Neural cell (in vitro differentiated cells): ENCODE measurements at regions not wholly inside any gene's neighbourhood (a gene's known extent, or its start where the extent isn't known, plus 50 kb on each side); places are given as distances from the start of the nearest gene placed in this dataset.

Experiments
- H2AFZ ChIP-seq: fragments of 200-600, 300-800 bp; sonication (generic), shearing (Covaris generic); 2 replicates; pipeline ENCODE4 v1.6.0; 2014; ENCODE audit warnings: low read depth, mild to moderate bottlenecking, antibody characterized with exemption, low read length, moderate library complexity
- H3F3A ChIP-seq: fragments of 200-600 bp; shearing (Covaris generic); 2 replicates; pipeline ENCODE4 v1.6.1; 2016; ENCODE audit warnings: mild to moderate bottlenecking, moderate library complexity, mixed read lengths, antibody characterized with exemption, low read length; ENCODE audit not compliant: insufficient read depth, poor library complexity, severe bottlenecking
- H3K27ac ChIP-seq: fragments of 200-600, 300-800 bp; sonication (generic), shearing (Covaris generic); 2 replicates; pipeline ENCODE4 v1.5.1; 2014; ENCODE audit warnings: mild to moderate bottlenecking, low read length, moderate library complexity
- H3K27me3 ChIP-seq: fragments of 300-800, 200-600 bp; sonication (generic), shearing (Covaris generic); 2 replicates; pipeline ENCODE4 v1.6.0; 2014; ENCODE audit warnings: mild to moderate bottlenecking, low read depth, low read length, moderate library complexity; ENCODE audit not compliant: insufficient read depth
- H3K36me3 ChIP-seq: fragments of 300-800, 200-600 bp; sonication (generic), shearing (Covaris generic); 2 replicates; pipeline ENCODE4 v1.5.1; 2014; ENCODE audit warnings: mild to moderate bottlenecking, antibody characterized with exemption, low read length, moderate library complexity; ENCODE audit not compliant: insufficient read depth
- H3K4me2 ChIP-seq: fragments of 300-800, 200-600 bp; sonication (generic), shearing (Covaris generic); 2 replicates; pipeline ENCODE4 v1.6.0; 2014; ENCODE audit warnings: mild to moderate bottlenecking, low read length
- H3K4me3 ChIP-seq: fragments of 300-800, 200-600 bp; sonication (generic), shearing (Covaris generic); 2 replicates; pipeline ENCODE4 v1.5.1; 2014; ENCODE audit warnings: mild to moderate bottlenecking, low read length, moderate library complexity
- H3K79me2 ChIP-seq: fragments of 200-600 bp; shearing (Covaris generic); replicated peaks from 2 replicates; pipeline ENCODE4 v1.6.0; 2014; ENCODE audit warnings: mild to moderate bottlenecking, low read length, moderate library complexity; ENCODE audit not compliant: insufficient read depth
- H3K9ac ChIP-seq: fragments of 300-800, 200-600 bp; sonication (generic), shearing (Covaris generic); 2 replicates; pipeline ENCODE4 v1.6.1; 2016; ENCODE audit warnings: mild to moderate bottlenecking, low read length, mixed read lengths
- H3K9me2 ChIP-seq: fragments of 200-600 bp; shearing (Covaris generic); 2 replicates; pipeline ENCODE4 v1.6.1; 2016; ENCODE audit warnings: mild to moderate bottlenecking, low read length, mixed read lengths; ENCODE audit not compliant: insufficient read depth
- H3K9me3 ChIP-seq: fragments of 200-600, 300-800 bp; sonication (generic), shearing (Covaris generic); 2 replicates; pipeline ENCODE4 v1.6.1; 2016; ENCODE audit warnings: mild to moderate bottlenecking, mixed run types, low read length, moderate library complexity, mixed read lengths
- H4K20me1 ChIP-seq: fragments of 200-600 bp; shearing (Covaris generic); 2 replicates; pipeline ENCODE4 v1.6.1; 2016; ENCODE audit warnings: mild to moderate bottlenecking, mixed run types; ENCODE audit not compliant: insufficient read depth
- CTCF ChIP-seq: fragments of 450-650 bp; IDR thresholded peaks from 2 replicates; pipeline ENCODE4 v1.5.1; 2014; ENCODE audit warnings: antibody characterized with exemption, mild to moderate bottlenecking, moderate library complexity; ENCODE audit not compliant: poor library complexity, severe bottlenecking
- EP300 ChIP-seq: fragments of 450-650 bp; conservative IDR thresholded peaks from 2 replicates; pipeline ENCODE4 v1.6.1; 2014; ENCODE audit warnings: antibody characterized with exemption, mild to moderate bottlenecking, moderate library complexity; ENCODE audit not compliant: poor library complexity, severe bottlenecking
- EZH2 ChIP-seq: fragments of 200-600, 300-800 bp; shearing (Covaris generic), sonication (generic); IDR thresholded peaks from 2 replicates; pipeline ENCODE4 v1.6.1; 2014; ENCODE audit warnings: antibody characterized with exemption, low read length, borderline replicate concordance, mild to moderate bottlenecking; ENCODE audit not compliant: insufficient read depth, poor library complexity, severe bottlenecking
- MXI1 ChIP-seq: fragments of 450-650 bp; conservative IDR thresholded peaks from 2 replicates; pipeline ENCODE4 v1.6.1; 2014; ENCODE audit warnings: antibody characterized with exemption, mild to moderate bottlenecking; ENCODE audit not compliant: poor library complexity, severe bottlenecking
- POLR2AphosphoS5 ChIP-seq: IDR thresholded peaks from 2 replicates; pipeline ENCODE4 v1.6.1; 2012
- RAD21 ChIP-seq: fragments of 450-650 bp; conservative IDR thresholded peaks from 2 replicates; pipeline ENCODE4 v1.6.1; 2014; ENCODE audit warnings: antibody characterized with exemption, mild to moderate bottlenecking, moderate library complexity
- REST ChIP-seq: IDR thresholded peaks from 2 replicates; pipeline ENCODE4 v1.6.1; 2012; ENCODE audit warnings: borderline replicate concordance
- SMC3 ChIP-seq: fragments of 450-650 bp; conservative IDR thresholded peaks from 2 replicates; pipeline ENCODE4 v1.6.1; 2014; ENCODE audit warnings: antibody characterized with exemption, mild to moderate bottlenecking, moderate library complexity; ENCODE audit not compliant: poor library complexity
- TAF1 ChIP-seq: IDR thresholded peaks from 2 replicates; pipeline ENCODE4 v1.6.1; 2012; ENCODE audit warnings: low read depth

GRCh38 chr13:99892196-99892613 is 79.4 kb downstream of the ZIC5 start:
- Histone ChIP-seq H3K79me2 (no peaks in the 10 kb centered on the region), H3K36me3 (no peaks in the 10 kb centered on the region), H2AFZ (no peak overlapping the region), H3K4me2 (no peak overlapping the region), H4K20me1 (no peaks in the 10 kb centered on the region), H3K4me3 (no peak overlapping the region), H3K9ac (no peak overlapping the region), H3K9me2 (no peaks in the 10 kb centered on the region), H3K9me3 (peaks cover 6% of the 10 kb centered on the region), H3K27ac (no peak overlapping the region), H3F3A (no peaks in the 10 kb centered on the region), H3K27me3 (peaks cover 35% of the 10 kb centered on the region)
- TF ChIP-seq REST, result no peak
- TF ChIP-seq EZH2, result no peak
- TF ChIP-seq SMC3, result no peak
- TF ChIP-seq EP300, result no peak
- TF ChIP-seq POLR2AphosphoS5, result no peak
- TF ChIP-seq TAF1, result no peak
- TF ChIP-seq CTCF, result no peak
- TF ChIP-seq RAD21, result no peak
- TF ChIP-seq MXI1, result no peak

GRCh38 chr13:99886706-99887105 is 84.9 kb downstream of the ZIC5 start:
- no peak overlapping the region for H2AFZ ChIP-seq
- H3F3A ChIP-seq, result no peaks in the 10 kb centered on the region
- H3K9ac ChIP-seq, result no peak overlapping the region
- H3K36me3 ChIP-seq, result no peaks in the 10 kb centered on the region
- H3K27me3 ChIP-seq, result peaks cover 5% of the 10 kb centered on the region
- H4K20me1 ChIP-seq, result no peaks in the 10 kb centered on the region
- no peak for TF ChIP-seq MXI1
- no peak for TF ChIP-seq RAD21
- no peak for TF ChIP-seq SMC3
- TF ChIP-seq TAF1, result no peak
- no peak for TF ChIP-seq EZH2
- TF ChIP-seq EP300, result no peak
- TF ChIP-seq POLR2AphosphoS5, result no peak
- TF ChIP-seq CTCF, result no peak
- no peak for TF ChIP-seq REST
- no peaks in the 10 kb centered on the region for H3K79me2 ChIP-seq
- no peak overlapping the region for H3K4me2 ChIP-seq
- no peaks in the 10 kb centered on the region for H3K9me3 ChIP-seq
- H3K9me2 ChIP-seq, result no peaks in the 10 kb centered on the region
- no peak overlapping the region for H3K4me3 ChIP-seq
- no peak overlapping the region for H3K27ac ChIP-seq
